NCI-H2081 (cell line): ENCODE measurements at regions not wholly inside any gene's neighbourhood (a gene's known extent, or its start where the extent isn't known, plus 50 kb on each side); places are given as distances from the start of the nearest gene placed in this dataset.

Experiments
- DNase-seq, 2 experiments: peaks; one replicate each; lab custom pipeline; 2025; lab: John Stamatoyannopoulos, UW

- no peak for DNase-seq
These were observed 497.5 kb upstream of the IGFBP7 start for GRCh38 chr4:57607566-57608180.

- no peak for DNase-seq
These were observed 495.2 kb upstream of the IGFBP7 start for GRCh38 chr4:57605376-57605775.

GRCh38 chr4:57602141-57602540, 492.0 kb upstream of the IGFBP7 start:
- DNase-seq, result no peak

GRCh38 chr4:57591073-57591472, 480.9 kb upstream of the IGFBP7 start:
- no peak for DNase-seq

- DNase-seq, result no peak
These were observed 478.4 kb upstream of the IGFBP7 start for GRCh38 chr4:57588557-57588956.

GRCh38 chr4:57580710-57581599, 470.8 kb upstream of the IGFBP7 start:
- no peak for DNase-seq

GRCh38 chr4:57575426-57575825, 465.2 kb upstream of the IGFBP7 start:
- DNase-seq, result no peak

GRCh38 chr4:57554556-57555092, 444.4 kb upstream of the IGFBP7 start:
- DNase-seq, result no peak

- DNase-seq, result peak in 1 of 2 experiments; percentile 3
These were observed 443.5 kb upstream of the IGFBP7 start for GRCh38 chr4:57553728-57554127.

GRCh38 chr4:57550198-57550597, 440.0 kb upstream of the IGFBP7 start:
- peak; percentile 46 to 84 for DNase-seq

GRCh38 chr4:57548856-57549255, 438.7 kb upstream of the IGFBP7 start:
- no peak for DNase-seq

GRCh38 chr4:57544811-57545654, 434.8 kb upstream of the IGFBP7 start:
- no peak for DNase-seq

- DNase-seq, result no peak
These were observed 394.8 kb upstream of the IGFBP7 start for GRCh38 chr4:57504797-57505530.

GRCh38 chr4:57504139-57504538, 394.0 kb upstream of the IGFBP7 start:
- peak; percentile 44 to 86 for DNase-seq

- no peak for DNase-seq
These were observed 391.5 kb upstream of the IGFBP7 start for GRCh38 chr4:57501720-57502119.

GRCh38 chr4:57499786-57500185, 389.6 kb upstream of the IGFBP7 start:
- DNase-seq, result no peak

GRCh38 chr4:57498251-57498650, 388.1 kb upstream of the IGFBP7 start:
- DNase-seq, result no peak

- DNase-seq, result no peak
These were observed 386.7 kb upstream of the IGFBP7 start for GRCh38 chr4:57496697-57497471.

- no peak for DNase-seq
These were observed 384.6 kb upstream of the IGFBP7 start for GRCh38 chr4:57494821-57495220.

GRCh38 chr4:57492251-57492878, 382.2 kb upstream of the IGFBP7 start:
- no peak for DNase-seq
